Gastroesophageal sphincter (tissue), 3 donors: ENCODE measurements at regions not wholly inside any gene's neighbourhood (a gene's known extent, or its start where the extent isn't known, plus 50 kb on each side); places are given as distances from the start of the nearest gene placed in this dataset.

Experiments used
- EP300 ChIP-seq: sonication (generic); formaldehyde crosslinking; IDR thresholded peaks from one replicate; pipeline ENCODE4 v1.6.1; 2017; ENCODE audit warnings: antibody characterized with exemption, mild to moderate bottlenecking
- POLR2A ChIP-seq, 2 donors: fragments of 450-650 bp; IDR thresholded peaks; one replicate each; pipeline ENCODE4 v1.6.1; 2017; ENCODE audit warnings: antibody characterized with exemption in 2 of 2, mild to moderate bottlenecking in 2 of 2, moderate library complexity in 1 of 2
- TF ChIP-seq, protein P1 (sequence below), 4 experiments: fragments of 200-600 bp in 2 of 4; fragments of 450-650 bp in 2 of 4; sonication (generic) in 1 of 4; IDR thresholded peaks; one replicate each; pipeline ENCODE4 v1.5.1; 2017 to 2019; ENCODE audit warnings: antibody characterized with exemption in 4 of 4, mild to moderate bottlenecking in 2 of 4, moderate library complexity in 2 of 4

DNA sequence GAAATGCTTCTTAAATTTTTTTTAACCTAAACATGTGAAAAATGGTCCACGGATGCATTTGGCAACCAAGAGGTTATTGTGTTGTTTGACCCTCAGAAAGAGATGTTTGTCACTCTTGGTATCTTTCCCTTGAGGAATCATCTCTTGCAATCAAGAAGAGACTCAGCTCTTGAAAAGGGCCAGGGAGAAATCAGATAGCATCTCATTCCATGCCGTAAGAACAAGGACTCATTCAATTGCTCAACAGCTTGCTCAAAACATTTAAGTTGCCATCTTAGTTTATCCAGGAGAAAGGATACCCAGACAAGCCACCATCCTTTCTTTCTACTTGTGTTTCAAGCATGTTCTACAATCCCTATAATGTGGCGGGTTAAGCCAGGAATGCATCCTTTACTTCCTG is 209.5 kb upstream of the LNX1 start:
- TF ChIP-seq, protein P1, sequence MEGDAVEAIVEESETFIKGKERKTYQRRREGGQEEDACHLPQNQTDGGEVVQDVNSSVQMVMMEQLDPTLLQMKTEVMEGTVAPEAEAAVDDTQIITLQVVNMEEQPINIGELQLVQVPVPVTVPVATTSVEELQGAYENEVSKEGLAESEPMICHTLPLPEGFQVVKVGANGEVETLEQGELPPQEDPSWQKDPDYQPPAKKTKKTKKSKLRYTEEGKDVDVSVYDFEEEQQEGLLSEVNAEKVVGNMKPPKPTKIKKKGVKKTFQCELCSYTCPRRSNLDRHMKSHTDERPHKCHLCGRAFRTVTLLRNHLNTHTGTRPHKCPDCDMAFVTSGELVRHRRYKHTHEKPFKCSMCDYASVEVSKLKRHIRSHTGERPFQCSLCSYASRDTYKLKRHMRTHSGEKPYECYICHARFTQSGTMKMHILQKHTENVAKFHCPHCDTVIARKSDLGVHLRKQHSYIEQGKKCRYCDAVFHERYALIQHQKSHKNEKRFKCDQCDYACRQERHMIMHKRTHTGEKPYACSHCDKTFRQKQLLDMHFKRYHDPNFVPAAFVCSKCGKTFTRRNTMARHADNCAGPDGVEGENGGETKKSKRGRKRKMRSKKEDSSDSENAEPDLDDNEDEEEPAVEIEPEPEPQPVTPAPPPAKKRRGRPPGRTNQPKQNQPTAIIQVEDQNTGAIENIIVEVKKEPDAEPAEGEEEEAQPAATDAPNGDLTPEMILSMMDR (IDR thresholded peaks at IDR 0.05): no peak
- TF ChIP-seq EP300 (no peak), POLR2A (IDR thresholded peaks at IDR 0.05) (no peak)
